ENCODE measurements at regions not wholly inside any gene's neighbourhood (a gene's known extent, or its start where the extent isn't known, plus 50 kb on each side); places are given as distances from the start of the nearest gene placed in this dataset.

- Histone ChIP-seq H2AFZ (no peak overlapping the region), H3K9me2 (ENCODE audit: insufficient read depth) (no peaks in the 10 kb centered on the region), H3K4me3 (no peak overlapping the region), H3K9me3 (ENCODE audit: low read depth) (no peaks in the 10 kb centered on the region), H3K4me2 (ENCODE audit: unreplicated experiment) (no peak overlapping the region), H3F3A (ENCODE audit: insufficient read depth) (no peaks in the 10 kb centered on the region), H4K20me1 (ENCODE audit: insufficient read depth) (no peaks in the 10 kb centered on the region), H3K27ac (no peak overlapping the region), H3K79me2 (ENCODE audit: insufficient read depth) (no peaks in the 10 kb centered on the region), H3K36me3 (ENCODE audit: low read depth) (no peaks in the 10 kb centered on the region), H3K4me1 (ENCODE audit: insufficient read depth) (no peaks in the 10 kb centered on the region), H3K27me3 (replicated peaks; ENCODE audit: insufficient read depth) (no peaks in the 10 kb centered on the region), H3K9ac (no peak overlapping the region)
- TF ChIP-seq EZH2 (IDR thresholded peaks at IDR 0.05; ENCODE audit: insufficient read depth, poor library complexity, severe bottlenecking): no peak
- in situ Hi-C loops (cut with MboI): no loop called here
- WGBS, 2 experiments (ENCODE audit: low coverage in 1 of 2, low lambda C conversion rate in 2 of 2, missing lambda C conversion rate in 2 of 2): 18 to 28% methylated on average over 2 of the region's 2 CpGs
- no peak for DNase-seq
Observed at GRCh38 chr1:229808272-229808671, 182.2 kb downstream of the URB2 start.

- TF ChIP-seq EZH2phosphoT487 (IDR thresholded peaks at IDR 0.05; ENCODE audit: insufficient read depth, low read depth) (no peak), EZH2 (IDR thresholded peaks at IDR 0.05; ENCODE audit: insufficient read depth, poor library complexity, severe bottlenecking) (no peak)
- Histone ChIP-seq H2AFZ (no peak overlapping the region), H3K4me2 (ENCODE audit: unreplicated experiment) (no peak overlapping the region), H3K27me3 (replicated peaks; ENCODE audit: insufficient read depth) (peaks cover 4% of the 10 kb centered on the region; the same call in 1 of the 2 replicates), H3K9me3 (ENCODE audit: low read depth) (no peaks in the 10 kb centered on the region), H3K9ac (no peak overlapping the region), H3K4me1 (ENCODE audit: insufficient read depth) (no peaks in the 10 kb centered on the region), H3K9me2 (ENCODE audit: insufficient read depth) (no peaks in the 10 kb centered on the region), H4K20me1 (ENCODE audit: insufficient read depth) (no peaks in the 10 kb centered on the region), H3K36me3 (ENCODE audit: low read depth) (no peaks in the 10 kb centered on the region), H3K27ac (no peak overlapping the region), H3F3A (ENCODE audit: insufficient read depth) (no peaks in the 10 kb centered on the region), H3K4me3 (no peak overlapping the region), H3K79me2 (ENCODE audit: insufficient read depth) (no peaks in the 10 kb centered on the region)
- 3 to 6% methylated on average over 1 of the region's 1 CpG for WGBS, 2 experiments (ENCODE audit: low coverage in 1 of 2, low lambda C conversion rate in 2 of 2, missing lambda C conversion rate in 2 of 2)
- in situ Hi-C loops (cut with MboI): no loop called here
- DNase-seq: no peak
Observed at GRCh38 chr1:229810140-229810539, 184.1 kb downstream of the URB2 start.

GRCh38 chr1:229810961-229811360 lies 184.9 kb downstream of the URB2 start:
- H3K9me2 ChIP-seq (ENCODE audit: insufficient read depth): no peaks in the 10 kb centered on the region
- H2AFZ ChIP-seq: no peak overlapping the region
- H4K20me1 ChIP-seq (ENCODE audit: insufficient read depth): no peaks in the 10 kb centered on the region
- no peak overlapping the region for H3K9ac ChIP-seq
- TF ChIP-seq EZH2phosphoT487 (IDR thresholded peaks at IDR 0.05; ENCODE audit: insufficient read depth, low read depth) (no peak), EZH2 (IDR thresholded peaks at IDR 0.05; ENCODE audit: insufficient read depth, poor library complexity, severe bottlenecking) (no peak)
- no peaks in the 10 kb centered on the region for H3K9me3 ChIP-seq (ENCODE audit: low read depth)
- no peak overlapping the region for H3K4me2 ChIP-seq (ENCODE audit: unreplicated experiment)
- peaks cover 5% of the 10 kb centered on the region; the same call in 1 of the 2 replicates for H3K27me3 ChIP-seq (replicated peaks; ENCODE audit: insufficient read depth)
- no peaks in the 10 kb centered on the region for H3K4me1 ChIP-seq (ENCODE audit: insufficient read depth)
- H3F3A ChIP-seq (ENCODE audit: insufficient read depth): no peaks in the 10 kb centered on the region
- H3K4me3 ChIP-seq: no peak overlapping the region
- H3K36me3 ChIP-seq (ENCODE audit: low read depth): no peaks in the 10 kb centered on the region
- DNase-seq: no peak
- no peaks in the 10 kb centered on the region for H3K79me2 ChIP-seq (ENCODE audit: insufficient read depth)
- in situ Hi-C loops (cut with MboI): no loop called here
- WGBS, 2 experiments (ENCODE audit: low coverage in 1 of 2, low lambda C conversion rate in 2 of 2, missing lambda C conversion rate in 2 of 2): 21 to 22% methylated on average over 2 of the region's 2 CpGs
- no peak overlapping the region for H3K27ac ChIP-seq

- Histone ChIP-seq H2AFZ (no peak overlapping the region), H3K27ac (no peak overlapping the region), H3K79me2 (ENCODE audit: insufficient read depth) (no peaks in the 10 kb centered on the region), H3K9me2 (ENCODE audit: insufficient read depth) (no peaks in the 10 kb centered on the region), H3K4me2 (ENCODE audit: unreplicated experiment) (no peak overlapping the region), H3K36me3 (ENCODE audit: low read depth) (no peaks in the 10 kb centered on the region), H3K27me3 (replicated peaks; ENCODE audit: insufficient read depth) (peaks cover 5% of the 10 kb centered on the region; the same call in 1 of the 2 replicates), H3K9me3 (ENCODE audit: low read depth) (no peaks in the 10 kb centered on the region), H3K4me1 (ENCODE audit: insufficient read depth) (no peaks in the 10 kb centered on the region), H3K9ac (no peak overlapping the region), H3K4me3 (no peak overlapping the region), H4K20me1 (ENCODE audit: insufficient read depth) (no peaks in the 10 kb centered on the region), H3F3A (ENCODE audit: insufficient read depth) (no peaks in the 10 kb centered on the region)
- TF ChIP-seq EZH2phosphoT487 (IDR thresholded peaks at IDR 0.05; ENCODE audit: insufficient read depth, low read depth) (no peak), EZH2 (IDR thresholded peaks at IDR 0.05; ENCODE audit: insufficient read depth, poor library complexity, severe bottlenecking) (no peak)
- DNase-seq: no peak
- 29 to 38% methylated on average over 1 of the region's 1 CpG for WGBS, 2 experiments (ENCODE audit: low coverage in 1 of 2, low lambda C conversion rate in 2 of 2, missing lambda C conversion rate in 2 of 2)
- in situ Hi-C loops (cut with MboI): no loop called here
Observed at GRCh38 chr1:229812148-229812547, 186.1 kb downstream of the URB2 start.

- H3K9me2 ChIP-seq (ENCODE audit: insufficient read depth): no peaks in the 10 kb centered on the region
- no peaks in the 10 kb centered on the region for H4K20me1 ChIP-seq (ENCODE audit: insufficient read depth)
- H3K36me3 ChIP-seq (ENCODE audit: low read depth): no peaks in the 10 kb centered on the region
- H3K9me3 ChIP-seq (ENCODE audit: low read depth): no peaks in the 10 kb centered on the region
- peaks cover 5% of the 10 kb centered on the region; the same call in 1 of the 2 replicates for H3K27me3 ChIP-seq (replicated peaks; ENCODE audit: insufficient read depth)
- H2AFZ ChIP-seq: no peak overlapping the region
- in situ Hi-C loops (cut with MboI): no loop called here
- no peaks in the 10 kb centered on the region for H3F3A ChIP-seq (ENCODE audit: insufficient read depth)
- H3K9ac ChIP-seq: no peak overlapping the region
- H3K4me2 ChIP-seq (ENCODE audit: unreplicated experiment): no peak overlapping the region
- H3K4me3 ChIP-seq: no peak overlapping the region
- no peaks in the 10 kb centered on the region for H3K4me1 ChIP-seq (ENCODE audit: insufficient read depth)
- 61 to 67% methylated on average over 4 of the region's 4 CpGs for WGBS, 2 experiments (ENCODE audit: low coverage in 1 of 2, low lambda C conversion rate in 2 of 2, missing lambda C conversion rate in 2 of 2)
- DNase-seq: no peak
- no peak for TF ChIP-seq EZH2 (IDR thresholded peaks at IDR 0.05; ENCODE audit: insufficient read depth, poor library complexity, severe bottlenecking)
- no peak for TF ChIP-seq EZH2phosphoT487 (IDR thresholded peaks at IDR 0.05; ENCODE audit: insufficient read depth, low read depth)
- no peaks in the 10 kb centered on the region for H3K79me2 ChIP-seq (ENCODE audit: insufficient read depth)
- no peak overlapping the region for H3K27ac ChIP-seq
Observed at GRCh38 chr1:229812693-229813092, 186.6 kb downstream of the URB2 start.

Data from GM23248 (cell line).